ENCODE measurements at regions not wholly inside any gene's neighbourhood (a gene's known extent, or its start where the extent isn't known, plus 50 kb on each side); places are given as distances from the start of the nearest gene placed in this dataset.
A peak's percentile ranks its signal among the peaks of the same experiment; 100 is the strongest.
"Not testable (repeated sequence)": the region's sequence is repeated elsewhere in the genome, so short reads cannot be mapped to it uniquely, and the experiment has no call there.

DNA sequence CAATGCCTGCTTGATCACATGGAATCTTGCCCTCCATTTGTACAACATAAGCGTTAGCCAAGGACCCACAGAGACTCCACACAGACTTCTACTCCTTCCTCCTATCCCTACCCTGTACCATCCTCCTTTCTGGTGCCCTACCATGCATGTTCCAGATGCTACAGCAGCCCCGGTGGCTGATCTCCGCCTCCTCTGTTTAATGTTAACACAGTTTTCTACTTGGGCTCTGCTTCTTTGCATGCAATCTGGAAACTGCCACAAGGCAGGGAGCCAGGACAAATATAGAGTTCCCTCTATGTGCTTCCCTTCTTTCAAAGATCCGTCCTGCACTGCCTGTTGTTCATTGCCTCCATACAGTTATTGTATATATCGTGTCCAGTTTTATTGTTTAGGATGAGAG is 368.6 kb upstream of the TENM3 start:
- DNase-seq, result no peak

- DNase-seq, result no peak
These were observed 365.8 kb upstream of the TENM3 start for GRCh38 chr4:181877329-181877848.

DNA sequence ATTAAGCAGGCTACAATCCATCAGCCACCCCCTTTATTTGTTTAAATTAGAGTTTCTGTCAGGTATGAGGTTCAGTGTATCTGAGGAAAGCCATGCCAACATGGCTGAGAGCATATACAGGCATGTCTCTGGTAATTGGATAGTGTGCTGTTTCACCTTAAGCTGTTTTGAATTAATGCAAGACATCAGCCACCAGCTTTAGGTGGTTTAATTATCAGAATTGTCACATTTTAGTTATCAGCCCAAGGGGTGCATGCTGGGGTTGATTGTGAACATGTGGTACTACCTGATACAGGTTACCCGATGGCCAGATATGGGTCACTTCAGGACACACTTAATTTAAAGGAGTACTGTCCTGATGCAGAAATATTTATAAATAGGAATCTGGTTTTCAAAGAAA is 353.2 kb upstream of the TENM3 start:
- DNase-seq, result no peak

DNA sequence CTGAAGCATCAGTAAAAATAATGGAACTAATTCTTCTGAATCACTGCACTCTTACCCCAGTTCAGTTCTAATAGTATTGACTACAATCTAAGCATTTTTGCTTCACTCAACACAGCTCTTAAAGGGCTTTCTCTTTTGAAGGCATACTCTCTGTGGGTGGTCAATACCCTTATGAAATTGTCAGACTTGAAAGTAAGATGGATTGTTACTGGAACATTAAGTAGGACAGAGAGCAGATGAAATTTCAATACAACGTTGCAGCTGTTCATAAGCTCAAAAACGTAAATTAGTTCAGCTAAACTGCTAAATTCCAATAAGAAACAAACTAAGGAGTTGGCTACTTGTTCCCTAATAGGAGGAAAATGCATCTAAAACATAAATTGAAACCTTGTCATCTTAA is 352.3 kb upstream of the TENM3 start:
- peak in 2 of 3 experiments; percentile 18 to 23 for DNase-seq

DNA sequence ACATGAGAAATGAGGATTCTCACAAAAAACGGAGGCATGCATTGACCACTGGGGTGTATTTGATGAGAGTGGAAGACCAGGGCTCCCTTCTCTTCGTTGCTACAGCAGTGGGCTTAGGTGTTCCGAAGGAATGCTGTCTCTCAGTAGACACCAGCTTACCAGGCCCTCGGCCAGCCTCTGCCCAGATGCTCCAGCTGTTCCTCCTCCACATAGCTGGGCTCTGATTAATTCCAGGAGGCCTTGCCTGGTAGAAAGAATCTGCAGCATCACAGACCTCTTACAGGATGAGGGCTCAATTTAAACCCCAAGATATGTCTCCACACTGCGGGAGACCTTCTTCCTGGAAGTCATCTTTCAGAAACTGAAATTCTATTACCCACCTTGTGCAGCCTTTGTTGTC is 346.6 kb upstream of the TENM3 start:
- DNase-seq, result no peak

DNA sequence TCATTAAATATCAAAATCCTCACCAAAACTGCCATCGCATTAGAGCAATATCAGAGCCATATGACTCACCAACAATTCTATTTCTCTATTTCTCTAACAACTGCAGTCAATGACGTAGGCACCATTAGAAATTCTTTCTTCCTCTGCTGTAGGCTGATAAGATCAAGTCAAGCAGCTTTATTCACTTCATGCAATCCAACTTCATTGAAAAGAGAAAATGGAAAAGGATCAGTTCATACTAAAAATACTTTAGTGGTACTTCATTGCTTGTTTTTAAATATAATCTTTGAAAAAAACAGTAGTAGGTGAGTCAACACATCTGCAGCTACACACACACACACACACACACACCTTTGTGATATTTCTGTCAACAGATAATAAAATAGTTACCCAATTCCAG is 345.3 kb upstream of the TENM3 start:
- DNase-seq, result no peak

DNA sequence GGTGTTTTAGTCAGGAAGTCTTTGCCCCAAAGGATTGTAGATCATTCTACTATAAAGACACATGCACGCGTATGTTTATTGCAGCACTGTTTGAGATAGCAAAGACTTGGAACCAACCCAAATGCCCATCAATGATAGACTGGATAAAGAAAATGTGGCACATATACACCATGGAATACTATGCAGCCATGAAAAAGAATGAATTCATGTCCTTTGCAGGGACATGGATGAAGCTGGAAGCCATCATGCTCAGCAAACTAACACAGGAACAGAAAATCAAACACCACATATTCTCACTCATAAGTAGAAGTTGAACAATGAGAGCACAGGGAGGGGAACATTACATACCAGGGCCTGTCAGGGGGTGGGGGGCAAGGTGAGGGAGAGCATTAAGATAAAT is 340.8 kb upstream of the TENM3 start:
- not testable (repeated sequence) for DNase-seq

GRCh38 chr4:181905708-181906107 is 337.5 kb upstream of the TENM3 start:
- no peak for DNase-seq

GRCh38 chr4:181908168-181908567 is 335.0 kb upstream of the TENM3 start:
- no peak for DNase-seq

GRCh38 chr4:181909368-181909767 is 333.8 kb upstream of the TENM3 start:
- no peak for DNase-seq

DNA sequence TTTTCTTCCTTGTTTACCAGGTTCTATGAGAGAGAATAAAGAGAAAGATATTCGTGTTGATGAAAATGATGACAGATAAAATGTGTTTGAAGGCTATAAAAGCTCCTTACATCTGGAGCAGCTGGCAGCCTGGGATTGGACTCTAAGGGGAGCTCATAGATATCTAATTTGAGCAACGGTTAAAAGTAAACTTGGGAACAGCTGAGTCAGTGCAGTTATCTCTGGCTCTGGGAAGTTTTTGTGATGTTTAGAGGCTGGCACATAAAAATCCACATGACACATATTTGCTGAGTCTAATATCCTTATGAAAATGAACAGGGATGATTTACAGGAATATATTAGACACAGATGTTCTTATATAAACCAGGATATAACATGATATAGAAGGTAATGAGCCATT is 331.8 kb upstream of the TENM3 start:
- no peak for DNase-seq

- DNase-seq, result no peak
These were observed 309.7 kb upstream of the TENM3 start for GRCh38 chr4:181933471-181933870.

GRCh38 chr4:181938631-181939030 is 304.6 kb upstream of the TENM3 start:
- DNase-seq, result no peak

GRCh38 chr4:181939199-181939945 is 303.8 kb upstream of the TENM3 start:
- DNase-seq, result no peak

GRCh38 chr4:181944527-181944926 is 298.7 kb upstream of the TENM3 start:
- peak; percentile 18 to 76 (median 45) for DNase-seq

- DNase-seq, result peak in 1 of 3 experiments; percentile 52
These were observed 296.3 kb upstream of the TENM3 start for GRCh38 chr4:181946902-181947301.

- DNase-seq, result peak in 1 of 3 experiments; percentile 31
These were observed 294.3 kb upstream of the TENM3 start for GRCh38 chr4:181948839-181949382.

DNA sequence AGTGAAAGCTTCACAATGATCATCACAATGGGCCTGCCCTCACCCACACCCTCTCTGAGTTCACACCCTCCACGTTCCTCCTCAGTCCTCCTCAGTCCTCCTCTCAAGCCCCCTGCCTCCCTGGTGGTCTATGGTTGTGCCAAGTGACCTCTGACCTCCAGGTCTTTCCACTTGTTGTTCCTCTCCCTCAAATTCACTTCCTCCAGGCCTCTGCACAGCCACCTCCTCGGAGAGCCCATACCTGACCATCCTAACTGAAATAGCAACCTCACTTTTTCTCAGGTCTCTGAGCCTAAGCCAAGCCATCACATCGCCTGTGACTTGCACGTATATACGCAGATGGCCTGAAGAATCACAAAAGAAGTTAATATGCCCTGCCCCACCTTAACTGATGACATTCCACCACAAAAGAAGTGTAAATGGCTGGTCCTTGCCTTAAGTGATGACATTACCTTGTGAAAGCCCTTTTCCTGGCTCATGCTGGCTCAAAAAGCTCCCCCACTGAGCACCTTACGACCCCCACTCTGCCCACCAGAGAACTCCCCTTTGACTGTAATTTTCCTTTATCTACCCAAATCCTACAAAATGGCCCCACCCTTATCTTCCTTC is 293.4 kb upstream of the TENM3 start:
- no peak for DNase-seq

DNA sequence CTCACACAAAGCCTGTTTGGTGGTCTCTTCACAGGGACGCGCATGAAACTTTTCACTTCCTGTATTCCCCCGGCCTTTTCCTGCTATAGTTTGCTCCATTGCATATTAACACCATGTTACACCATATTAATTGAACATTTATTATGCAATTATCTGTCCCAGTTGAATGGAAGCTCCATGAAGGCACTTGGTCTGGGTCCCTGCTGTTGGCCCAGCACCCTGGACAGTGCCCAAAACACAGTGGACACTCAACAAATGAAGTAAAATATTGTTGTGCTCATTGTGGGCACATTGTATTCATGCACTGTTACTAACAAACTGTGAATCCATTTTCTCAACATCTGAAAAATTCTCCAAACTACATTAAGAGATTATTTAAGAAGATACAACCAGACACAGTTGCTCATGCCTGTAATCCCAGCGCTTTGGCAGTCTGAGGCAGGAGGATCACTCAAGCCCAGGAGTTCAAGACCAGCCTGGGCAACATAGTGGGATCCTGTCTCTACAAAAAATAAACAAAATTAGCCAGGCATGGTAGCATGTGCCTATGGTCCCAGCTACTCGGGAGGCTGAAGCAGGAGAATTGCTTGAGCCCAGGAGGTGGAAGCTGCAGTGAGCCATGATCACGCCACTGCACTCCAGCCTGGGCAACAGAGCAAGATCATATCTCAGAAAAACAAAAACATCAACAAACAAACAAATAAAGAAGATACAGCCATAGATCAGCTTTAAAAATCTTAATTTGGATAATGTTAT is 292.7 kb upstream of the TENM3 start:
- DNase-seq, result no peak

- DNase-seq, result no peak
These were observed 291.9 kb upstream of the TENM3 start for GRCh38 chr4:181951265-181951664.

DNA sequence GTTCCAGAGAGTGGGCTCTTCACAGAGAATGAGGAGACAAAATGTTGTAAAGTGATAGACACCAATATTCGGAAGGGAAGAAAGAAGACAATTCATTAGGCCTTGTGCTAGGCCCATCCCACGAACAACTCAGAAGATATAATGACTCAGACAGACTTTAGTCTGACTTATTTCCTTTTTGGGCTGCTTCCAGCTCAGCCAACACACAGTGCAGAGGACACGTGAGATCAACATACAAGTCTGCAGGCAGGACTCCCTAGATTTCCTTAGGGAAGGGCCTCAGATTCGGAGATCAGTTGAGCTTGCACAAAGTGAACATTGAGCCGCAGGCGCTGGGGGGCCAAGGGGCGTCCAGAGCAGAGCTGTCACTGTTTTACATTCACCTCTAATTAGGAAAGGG is 290.7 kb upstream of the TENM3 start:
- DNase-seq, result peak in 1 of 3 experiments; percentile 5

GRCh38 chr4:181956512-181956911 is 286.7 kb upstream of the TENM3 start:
- DNase-seq, result no peak

GRCh38 chr4:181957088-181957487 is 286.1 kb upstream of the TENM3 start:
- no peak for DNase-seq
